Omental fat pad (tissue), 3 donors: ENCODE measurements at regions not wholly inside any gene's neighbourhood (a gene's known extent, or its start where the extent isn't known, plus 50 kb on each side); places are given as distances from the start of the nearest gene placed in this dataset.
A peak's percentile ranks its signal among the peaks of the same experiment; 100 is the strongest.

Experiments
- ATAC-seq: fragments of 150-250 bp; one replicate; pipeline ENCODE4 v1.9.1; 2016; ENCODE audit warnings: mild to moderate bottlenecking, moderate library complexity; ENCODE audit not compliant: low FRiP score
- DNase-seq: peaks from one replicate; pipeline ENCODE4 v3.0.0-alpha.2; 2019; ENCODE audit warnings: low spot score
- CTCF ChIP-seq, 3 donors: fragments of 450-650 bp; IDR thresholded peaks; one replicate each; pipeline ENCODE4 v1.5.1; 2016 to 2017; ENCODE audit warnings: antibody characterized with exemption in 3 of 3, mild to moderate bottlenecking in 3 of 3, moderate library complexity in 2 of 3

- no peak for ATAC-seq
- no peak for TF ChIP-seq CTCF (IDR thresholded peaks at IDR 0.05)
- DNase-seq = no peak
Observed at GRCh38 chr14:105864651-105865265, 338.4 kb downstream of the TMEM121 start.

GRCh38 chr14:105865266-105865903 lies 339.0 kb downstream of the TMEM121 start:
- DNase-seq (no peak), ATAC-seq (no peak)
- TF ChIP-seq CTCF (IDR thresholded peaks at IDR 0.05) = no peak

- no peak for TF ChIP-seq CTCF (IDR thresholded peaks at IDR 0.05)
- ATAC-seq (no peak), DNase-seq (no peak)
Observed at GRCh38 chr14:105865904-105866840, 339.8 kb downstream of the TMEM121 start.

GRCh38 chr14:105866841-105867321 lies 340.5 kb downstream of the TMEM121 start:
- ATAC-seq = no peak
- DNase-seq = no peak
- TF ChIP-seq CTCF (IDR thresholded peaks at IDR 0.05) = no peak

GRCh38 chr14:105867961-105868599 lies 341.7 kb downstream of the TMEM121 start:
- no peak for ATAC-seq
- DNase-seq = peak; percentile 11
- TF ChIP-seq CTCF (IDR thresholded peaks at IDR 0.05) = no peak

- ATAC-seq (no peak), DNase-seq (no peak)
- TF ChIP-seq CTCF (IDR thresholded peaks at IDR 0.05) = no peak
Observed at GRCh38 chr14:105871590-105871989, 345.2 kb downstream of the TMEM121 start.
